GM12878 (cell line): ENCODE measurements at regions not wholly inside any gene's neighbourhood (a gene's known extent, or its start where the extent isn't known, plus 50 kb on each side); places are given as distances from the start of the nearest gene placed in this dataset.

Experiments
- ATAC-seq: fragments of 200-7000 bp; cut with Tn5 transposase; 3 replicates; pipeline ENCODE4 v1.9.1; 2020; ENCODE audit warnings: mild to moderate bottlenecking, moderate library complexity
- BruUV-seq: library from RNA; stranded (reverse); fragments of 400-500 nt; replicated peaks from 2 replicates; lab custom pipeline; 2021; lab: Mats Ljungman, UMichigan
- CTCF ChIA-PET: fragments of 300-600 bp; sonication (Branson Sonifier 250); formaldehyde crosslinking; extraction: SDS; loops from one replicate; lab custom pipeline; 2021; ENCODE audit warnings: inconsistent platforms; lab: Yijun Ruan, JAX
- POLR2A ChIA-PET: fragments of 350-600 bp; formaldehyde crosslinking; extraction: SDS; loops from one replicate; lab custom pipeline; 2021; ENCODE audit warnings: inconsistent platforms; lab: Charles Lee
- RAD21 ChIA-PET: fragments of 300-600 bp; sonication (Branson Sonifier 250); formaldehyde crosslinking; loops from one replicate; lab custom pipeline; 2023; ENCODE audit warnings: antibody characterized with exemption; ENCODE audit not compliant: unreplicated experiment; lab: Charles Lee
- SMC1A ChIA-PET: fragments of 300-600 bp; sonication (Branson Sonifier 250); formaldehyde crosslinking; loops from one replicate; lab custom pipeline; 2023; ENCODE audit not compliant: unreplicated experiment, uncharacterized antibody; lab: Charles Lee
- DNase-seq: peaks from one replicate; pipeline ENCODE4 v3.0.0-alpha.2; 2011; ENCODE audit warnings: low read depth, low spot score
- FAIRE-seq: peaks from 3 replicates; lab custom pipeline; 2011; peaks lifted over from hg19 to GRCh38; lab: Jason Lieb, UNC
- H2AFZ ChIP-seq: 2 replicates; pipeline ENCODE4 v1.6.0; 2011; ENCODE audit warnings: low read depth, low read length, control low read depth; ENCODE audit not compliant: control insufficient read depth
- H3K27ac ChIP-seq: 2 replicates; pipeline ENCODE4 v1.5.1; 2011; ENCODE audit warnings: control low read depth; ENCODE audit not compliant: control insufficient read depth, insufficient read depth
- H3K27me3 ChIP-seq, 2 experiments: replicated peaks in 1 of 2; 2 replicates each; pipeline versions ENCODE4 v1.6.0 to v1.6.1; 2011; ENCODE audit warnings: low read length in 1 of 2; ENCODE audit not compliant: control insufficient read depth in 2 of 2, insufficient read depth in 2 of 2
- H3K36me3 ChIP-seq, 2 experiments: 2 replicates each; pipeline ENCODE4 v1.5.1; 2011; ENCODE audit warnings: low read length in 1 of 2; ENCODE audit not compliant: control insufficient read depth in 2 of 2, insufficient read depth in 2 of 2
- H3K4me1 ChIP-seq: 2 replicates; pipeline ENCODE4 v1.6.1; 2011; ENCODE audit warnings: mild to moderate bottlenecking, low read length, moderate library complexity, mixed read lengths; ENCODE audit not compliant: control insufficient read depth, insufficient read depth
- H3K4me2 ChIP-seq: 2 replicates; pipeline ENCODE4 v1.6.0; 2011; ENCODE audit warnings: control low read depth; ENCODE audit not compliant: control insufficient read depth, insufficient read depth
- H3K4me3 ChIP-seq: fragments of 200-600 bp; sonication (generic); 2 replicates; pipeline ENCODE4 v1.5.1; 2016
- H3K79me2 ChIP-seq: 2 replicates; pipeline ENCODE4 v1.6.0; 2011; ENCODE audit warnings: low read length; ENCODE audit not compliant: control insufficient read depth, insufficient read depth
- H3K9ac ChIP-seq: 2 replicates; pipeline ENCODE4 v1.8.0; 2011; ENCODE audit warnings: low read length, control low read depth, mixed read lengths; ENCODE audit not compliant: control insufficient read depth, insufficient read depth
- H3K9me3 ChIP-seq: replicated peaks from 3 replicates; pipeline ENCODE4 v1.5.1; 2011; ENCODE audit warnings: mild to moderate bottlenecking, low read length; ENCODE audit not compliant: control insufficient read depth, insufficient read depth
- H4K20me1 ChIP-seq: 2 replicates; pipeline ENCODE4 v1.6.0; 2011; ENCODE audit not compliant: control insufficient read depth, insufficient read depth
- IRF4 ChIP-seq: IDR thresholded peaks from 2 replicates; pipeline ENCODE4 v1.6.1; 2011; ENCODE audit warnings: low read depth, low read length
- JUND ChIP-seq: IDR thresholded peaks from 2 replicates; pipeline ENCODE4 v1.6.1; 2012; ENCODE audit warnings: low read depth, mild to moderate bottlenecking, low read length, improper control_type of control experiment, moderate library complexity
- SREBF1 ChIP-seq: IDR thresholded peaks from 2 replicates; pipeline ENCODE4 v1.6.1; 2012; ENCODE audit warnings: mild to moderate bottlenecking, low read length
- ZNF217 ChIP-seq: fragments of 450-650 bp; IDR thresholded peaks from 2 replicates; pipeline ENCODE4 v1.6.1; 2017; ENCODE audit warnings: antibody characterized with exemption, mild to moderate bottlenecking
- ZNF274 ChIP-seq: IDR thresholded peaks from one replicate; pipeline ENCODE4 v1.8.0; 2011; ENCODE audit not compliant: insufficient read length, insufficient read depth
- WGBS: methylation state at CpG from one replicate; pipeline ENCODE4 v1.1.6; 2016; ENCODE audit warnings: low lambda C conversion rate; ENCODE audit not compliant: insufficient replicate concordance, insufficient coverage; ENCODE audit errors: missing lambda C conversion rate; 5-methylcytosine and 5-hydroxymethylcytosine counted together
- in situ Hi-C: fragments of 300-500 bp; cut with MboI; formaldehyde crosslinking; loops from 9 replicates; pipeline ENCODE4 v1.14.3; 2018; ENCODE audit warnings: mixed read lengths
- intact Hi-C: fragments of 100-400 bp; cut with micrococcal nuclease; formaldehyde crosslinking; loops from one replicate; pipeline ENCODE4 v1.14.2; 2022; ENCODE audit not compliant: unreplicated experiment
- TF ChIP-seq, protein P1 (sequence below): IDR thresholded peaks from 2 replicates; pipeline ENCODE4 v1.6.1; 2012; ENCODE audit warnings: low read depth, low read length, improper control_type of control experiment
- TF ChIP-seq, protein P2 (sequence below): IDR thresholded peaks from 2 replicates; pipeline ENCODE4 v1.6.1; 2011; ENCODE audit warnings: borderline replicate concordance, low read depth, mild to moderate bottlenecking, moderate library complexity, mixed read lengths, low read length; ENCODE audit not compliant: insufficient read depth; ENCODE audit errors: extremely low read length

DNA sequence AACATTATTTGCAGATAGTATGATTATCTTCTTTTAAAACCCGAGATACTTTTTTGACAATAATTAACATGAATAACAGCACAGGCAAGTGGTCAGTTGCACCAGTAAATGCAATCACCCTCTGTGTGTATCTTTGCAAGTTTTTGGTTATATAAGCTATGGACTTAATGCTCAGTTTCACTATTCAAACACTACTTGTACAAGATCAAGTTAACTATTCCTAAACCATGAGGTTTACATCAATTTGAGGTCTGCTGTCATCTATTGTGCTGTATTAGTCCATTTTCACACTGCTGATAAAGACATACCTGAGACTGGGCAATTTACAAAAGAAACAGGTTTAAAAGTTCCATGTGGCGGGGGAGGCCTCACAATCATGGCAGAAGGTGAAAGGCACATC is 323.2 kb downstream of the NR4A2 start:
- ATAC-seq (no peak), DNase-seq (no peak), FAIRE-seq (no peak)
- no peak for TF ChIP-seq IRF4
- no peak for TF ChIP-seq ZNF274
- TF ChIP-seq SREBF1, result no peak
- TF ChIP-seq, protein P1, sequence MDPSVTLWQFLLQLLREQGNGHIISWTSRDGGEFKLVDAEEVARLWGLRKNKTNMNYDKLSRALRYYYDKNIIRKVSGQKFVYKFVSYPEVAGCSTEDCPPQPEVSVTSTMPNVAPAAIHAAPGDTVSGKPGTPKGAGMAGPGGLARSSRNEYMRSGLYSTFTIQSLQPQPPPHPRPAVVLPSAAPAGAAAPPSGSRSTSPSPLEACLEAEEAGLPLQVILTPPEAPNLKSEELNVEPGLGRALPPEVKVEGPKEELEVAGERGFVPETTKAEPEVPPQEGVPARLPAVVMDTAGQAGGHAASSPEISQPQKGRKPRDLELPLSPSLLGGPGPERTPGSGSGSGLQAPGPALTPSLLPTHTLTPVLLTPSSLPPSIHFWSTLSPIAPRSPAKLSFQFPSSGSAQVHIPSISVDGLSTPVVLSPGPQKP, result no peak
- TF ChIP-seq ZNF217, result no peak
- TF ChIP-seq JUND, result no peak
- TF ChIP-seq, protein P2, sequence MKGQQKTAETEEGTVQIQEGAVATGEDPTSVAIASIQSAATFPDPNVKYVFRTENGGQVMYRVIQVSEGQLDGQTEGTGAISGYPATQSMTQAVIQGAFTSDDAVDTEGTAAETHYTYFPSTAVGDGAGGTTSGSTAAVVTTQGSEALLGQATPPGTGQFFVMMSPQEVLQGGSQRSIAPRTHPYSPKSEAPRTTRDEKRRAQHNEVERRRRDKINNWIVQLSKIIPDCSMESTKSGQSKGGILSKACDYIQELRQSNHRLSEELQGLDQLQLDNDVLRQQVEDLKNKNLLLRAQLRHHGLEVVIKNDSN, result no peak
- H3K4me2 ChIP-seq, result no peak overlapping the region
- RAD21 ChIA-PET, result no interaction called here
- H2AFZ ChIP-seq, result no peak overlapping the region
- POLR2A ChIA-PET, result no interaction called here
- WGBS, result 2% methylated on average over 2 of the region's 2 CpGs
- H3K4me1 ChIP-seq, result no peaks in the 10 kb centered on the region
- H4K20me1 ChIP-seq, result no peaks in the 10 kb centered on the region
- no peaks in the 10 kb centered on the region for H3K27me3 ChIP-seq
- no peaks in the 10 kb centered on the region for H3K9me3 ChIP-seq
- intact Hi-C loops, result no loop called here
- H3K27ac ChIP-seq, result no peak overlapping the region
- no peaks in the 10 kb centered on the region for H3K36me3 ChIP-seq
- no peak overlapping the region for H3K4me3 ChIP-seq
- CTCF ChIA-PET, result no interaction called here
- H3K79me2 ChIP-seq, result no peaks in the 10 kb centered on the region
- SMC1A ChIA-PET, result no interaction called here
- in situ Hi-C loops, result no loop called here
- H3K9ac ChIP-seq, result no peak overlapping the region
- no TSS peak for BruUV-seq
